DND-41 (cell line): ENCODE measurements at regions not wholly inside any gene's neighbourhood (a gene's known extent, or its start where the extent isn't known, plus 50 kb on each side); places are given as distances from the start of the nearest gene placed in this dataset.
"Not testable (repeated sequence)": the region's sequence is repeated elsewhere in the genome, so short reads cannot be mapped to it uniquely, and the experiment has no call there.

Source experiments
- ATAC-seq: fragments of 200-7000 bp; cut with Tn5 transposase; 3 replicates; pipeline ENCODE4 v1.9.1; 2021; ENCODE audit warnings: low read depth; ENCODE audit not compliant: insufficient read depth
- DNase-seq: peaks from one replicate; pipeline ENCODE4 v3.0.0-alpha.2; 2020
- H2AFZ ChIP-seq: 2 replicates; pipeline ENCODE4 v1.6.0; 2012; ENCODE audit warnings: low read depth, low read length
- H3K27ac ChIP-seq: 2 replicates; pipeline ENCODE4 v1.5.1; 2012; ENCODE audit warnings: low read length, inconsistent platforms
- H3K27me3 ChIP-seq: fragments of 200-600 bp; sonication (generic); 2 replicates; pipeline ENCODE4 v1.6.0; 2012; ENCODE audit warnings: low read length, mild to moderate bottlenecking, inconsistent platforms; ENCODE audit not compliant: insufficient read depth, poor library complexity
- H3K36me3 ChIP-seq: 2 replicates; pipeline ENCODE4 v1.5.1; 2012; ENCODE audit warnings: low read length, inconsistent platforms; ENCODE audit not compliant: insufficient read depth
- H3K4me1 ChIP-seq: 2 replicates; pipeline ENCODE4 v1.5.1; 2012; ENCODE audit warnings: mild to moderate bottlenecking, low read length; ENCODE audit not compliant: insufficient read depth
- H3K4me2 ChIP-seq: 2 replicates; pipeline ENCODE4 v1.6.0; 2012; ENCODE audit warnings: mild to moderate bottlenecking, moderate library complexity, low read length, inconsistent platforms; ENCODE audit not compliant: insufficient read depth
- H3K4me3 ChIP-seq, 2 experiments: fragments of 200-600 bp in 1 of 2; shearing (Covaris generic) in 1 of 2; 2 replicates each; pipeline ENCODE4 v1.5.1; 2012 to 2016; ENCODE audit warnings: inconsistent platforms in 2 of 2, low read length in 2 of 2, mild to moderate bottlenecking in 2 of 2, low read depth in 1 of 2, moderate library complexity in 1 of 2
- H3K79me2 ChIP-seq: 2 replicates; pipeline ENCODE4 v1.6.0; 2012; ENCODE audit warnings: low read length, inconsistent platforms; ENCODE audit not compliant: insufficient read depth
- H3K9ac ChIP-seq: 2 replicates; pipeline ENCODE4 v1.6.0; 2012; ENCODE audit warnings: low read depth, mild to moderate bottlenecking, inconsistent platforms, low read length, moderate library complexity
- H3K9me3 ChIP-seq: 2 replicates; pipeline ENCODE4 v1.5.1; 2012; ENCODE audit warnings: low read length, moderate library complexity, mild to moderate bottlenecking, inconsistent platforms; ENCODE audit not compliant: insufficient read depth, severe bottlenecking
- H4K20me1 ChIP-seq: 2 replicates; pipeline ENCODE4 v1.6.0; 2012; ENCODE audit warnings: low read length; ENCODE audit not compliant: insufficient read depth
- EZH2 ChIP-seq: IDR thresholded peaks from 3 replicates; pipeline ENCODE4 v1.6.1; 2012; ENCODE audit warnings: borderline replicate concordance, low read depth, mild to moderate bottlenecking, moderate library complexity, low read length, inconsistent platforms; ENCODE audit not compliant: severe bottlenecking
- TF ChIP-seq, protein P1 (sequence below): IDR thresholded peaks from 2 replicates; pipeline ENCODE4 v1.5.1; 2012; ENCODE audit warnings: borderline replicate concordance, low read length, moderate library complexity, mild to moderate bottlenecking; ENCODE audit not compliant: poor library complexity, severe bottlenecking; ENCODE audit errors: extremely low read depth

DNA sequence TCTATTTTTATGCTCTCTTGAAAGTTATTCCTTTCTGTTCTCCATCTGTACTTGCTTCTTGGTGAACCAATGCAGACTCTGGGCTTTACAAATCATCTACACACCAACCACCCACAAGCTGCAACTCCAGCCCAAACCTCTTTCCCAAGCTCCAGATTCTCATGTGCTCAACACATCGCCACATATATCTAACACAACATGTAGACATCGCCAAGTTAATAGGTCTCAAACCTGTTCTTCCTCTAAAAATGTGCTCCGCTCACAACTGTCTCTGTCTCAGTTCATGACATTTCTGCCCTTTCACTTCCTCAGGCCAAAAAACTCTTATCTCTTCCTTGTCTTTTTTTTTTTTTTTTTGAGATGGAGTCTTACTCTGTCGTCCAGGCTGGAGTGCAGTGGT is 95.7 kb upstream of the EEPD1 start:
- Histone ChIP-seq H3K79me2 (no peaks in the 10 kb centered on the region), H3K9me3 (no peaks in the 10 kb centered on the region), H2AFZ (no peak overlapping the region), H3K9ac (no peak overlapping the region), H3K4me1 (no peaks in the 10 kb centered on the region), H4K20me1 (no peaks in the 10 kb centered on the region), H3K27me3 (peaks cover 3% of the 10 kb centered on the region), H3K4me3 (no peak overlapping the region), H3K36me3 (no peaks in the 10 kb centered on the region), H3K27ac (no peak overlapping the region), H3K4me2 (no peak overlapping the region)
- no peak for DNase-seq
- TF ChIP-seq, protein P1, sequence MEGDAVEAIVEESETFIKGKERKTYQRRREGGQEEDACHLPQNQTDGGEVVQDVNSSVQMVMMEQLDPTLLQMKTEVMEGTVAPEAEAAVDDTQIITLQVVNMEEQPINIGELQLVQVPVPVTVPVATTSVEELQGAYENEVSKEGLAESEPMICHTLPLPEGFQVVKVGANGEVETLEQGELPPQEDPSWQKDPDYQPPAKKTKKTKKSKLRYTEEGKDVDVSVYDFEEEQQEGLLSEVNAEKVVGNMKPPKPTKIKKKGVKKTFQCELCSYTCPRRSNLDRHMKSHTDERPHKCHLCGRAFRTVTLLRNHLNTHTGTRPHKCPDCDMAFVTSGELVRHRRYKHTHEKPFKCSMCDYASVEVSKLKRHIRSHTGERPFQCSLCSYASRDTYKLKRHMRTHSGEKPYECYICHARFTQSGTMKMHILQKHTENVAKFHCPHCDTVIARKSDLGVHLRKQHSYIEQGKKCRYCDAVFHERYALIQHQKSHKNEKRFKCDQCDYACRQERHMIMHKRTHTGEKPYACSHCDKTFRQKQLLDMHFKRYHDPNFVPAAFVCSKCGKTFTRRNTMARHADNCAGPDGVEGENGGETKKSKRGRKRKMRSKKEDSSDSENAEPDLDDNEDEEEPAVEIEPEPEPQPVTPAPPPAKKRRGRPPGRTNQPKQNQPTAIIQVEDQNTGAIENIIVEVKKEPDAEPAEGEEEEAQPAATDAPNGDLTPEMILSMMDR, result no peak
- no peak for TF ChIP-seq EZH2
- ATAC-seq, result no peak

DNA sequence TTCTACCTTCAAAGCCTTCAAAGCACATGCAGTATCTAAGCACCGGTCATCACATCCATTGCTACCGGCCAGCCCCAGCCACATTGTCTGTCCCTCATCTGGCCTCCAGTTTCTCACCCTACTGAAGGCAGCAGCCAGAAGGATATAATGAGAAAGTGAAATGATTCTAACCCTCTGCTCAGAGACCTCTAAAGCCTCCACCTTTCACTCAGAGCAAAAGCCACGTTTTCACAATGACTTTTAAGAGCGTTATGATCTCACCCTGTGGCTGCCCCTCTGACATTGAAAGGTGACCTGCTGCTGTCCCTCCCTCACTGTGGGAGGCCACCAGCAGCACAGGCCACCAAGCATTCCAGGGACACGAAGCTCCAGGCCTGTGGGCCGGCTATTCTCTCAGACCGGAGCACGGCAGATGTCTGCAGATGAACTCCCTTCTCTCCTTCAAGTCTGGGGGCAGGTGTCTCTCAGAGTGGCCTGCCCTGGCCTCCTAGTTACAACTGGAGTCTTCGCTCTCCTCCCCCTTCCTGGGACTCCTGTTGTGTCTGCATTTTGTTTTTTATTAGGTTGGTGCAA is 94.9 kb upstream of the EEPD1 start:
- Histone ChIP-seq H3K36me3 (no peaks in the 10 kb centered on the region), H3K4me3 (no peak overlapping the region), H2AFZ (no peak overlapping the region), H3K4me1 (no peaks in the 10 kb centered on the region), H3K9me3 (no peaks in the 10 kb centered on the region), H3K79me2 (no peaks in the 10 kb centered on the region), H3K9ac (no peak overlapping the region), H3K27ac (no peak overlapping the region), H3K4me2 (no peak overlapping the region), H4K20me1 (no peaks in the 10 kb centered on the region), H3K27me3 (peaks cover 3% of the 10 kb centered on the region)
- ATAC-seq (no peak), DNase-seq (no peak)
- no peak for TF ChIP-seq EZH2
- TF ChIP-seq, protein P1, result no peak

GRCh38 chr7:36060388-36060787 is 92.7 kb upstream of the EEPD1 start:
- DNase-seq, H3K27me3 ChIP-seq, H3K9ac ChIP-seq, H2AFZ ChIP-seq, H3K4me2 ChIP-seq, H3K79me2 ChIP-seq, H4K20me1 ChIP-seq, H3K27ac ChIP-seq, H3K36me3 ChIP-seq, H3K9me3 ChIP-seq, H3K4me1 ChIP-seq, H3K4me3 ChIP-seq, ATAC-seq: not testable (repeated sequence)

DNA sequence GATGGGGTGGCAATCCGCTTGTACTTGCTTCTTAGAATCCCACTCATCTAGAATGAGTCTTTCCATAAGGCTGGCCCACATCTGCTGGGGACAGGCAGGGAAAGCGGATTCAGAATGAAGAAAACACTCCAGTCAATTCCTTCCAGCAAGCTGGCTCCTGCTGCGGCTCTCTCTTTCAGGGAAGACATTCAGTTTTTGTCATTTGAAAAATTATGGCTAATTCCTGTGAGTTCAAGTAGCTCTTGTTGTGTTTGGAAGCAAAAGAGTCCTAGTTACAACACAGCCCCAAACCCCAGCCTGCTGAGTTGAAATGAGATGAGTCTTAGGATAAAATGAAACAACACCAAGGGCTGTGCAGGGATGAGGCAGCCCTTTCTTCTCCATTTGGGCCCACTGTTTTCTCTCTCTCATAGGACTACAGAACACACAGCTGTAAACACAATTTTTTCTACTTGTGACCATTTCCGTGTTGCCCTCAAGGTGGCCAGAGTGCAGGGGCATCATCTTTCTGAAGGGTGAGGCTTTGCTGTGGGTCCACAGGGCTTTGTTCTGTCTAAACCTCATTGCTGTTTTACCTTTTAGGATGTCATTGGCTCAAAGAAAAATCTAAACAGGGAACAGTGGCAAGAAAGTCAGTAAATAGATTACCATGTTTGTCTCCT is 90.8 kb upstream of the EEPD1 start:
- no peaks in the 10 kb centered on the region for H4K20me1 ChIP-seq

More for the DNA sequence above, 90.8 kb upstream of the EEPD1 start:
- no peak overlapping the region for H3K4me2 ChIP-seq
- TF ChIP-seq, protein P1, result no peak
- no peak for TF ChIP-seq EZH2
- no peak overlapping the region for H3K9ac ChIP-seq
- no peaks in the 10 kb centered on the region for H3K27me3 ChIP-seq
- DNase-seq (no peak), ATAC-seq (no peak)
- H3K4me3 ChIP-seq, result no peak overlapping the region
- no peaks in the 10 kb centered on the region for H3K9me3 ChIP-seq
- H3K36me3 ChIP-seq, result no peaks in the 10 kb centered on the region
- H2AFZ ChIP-seq, result no peak overlapping the region
- H3K79me2 ChIP-seq, result no peaks in the 10 kb centered on the region
- no peak overlapping the region for H3K27ac ChIP-seq
- no peaks in the 10 kb centered on the region for H3K4me1 ChIP-seq
